ENCODE measurements at regions not wholly inside any gene's neighbourhood (a gene's known extent, or its start where the extent isn't known, plus 50 kb on each side); places are given as distances from the start of the nearest gene placed in this dataset.

DNA sequence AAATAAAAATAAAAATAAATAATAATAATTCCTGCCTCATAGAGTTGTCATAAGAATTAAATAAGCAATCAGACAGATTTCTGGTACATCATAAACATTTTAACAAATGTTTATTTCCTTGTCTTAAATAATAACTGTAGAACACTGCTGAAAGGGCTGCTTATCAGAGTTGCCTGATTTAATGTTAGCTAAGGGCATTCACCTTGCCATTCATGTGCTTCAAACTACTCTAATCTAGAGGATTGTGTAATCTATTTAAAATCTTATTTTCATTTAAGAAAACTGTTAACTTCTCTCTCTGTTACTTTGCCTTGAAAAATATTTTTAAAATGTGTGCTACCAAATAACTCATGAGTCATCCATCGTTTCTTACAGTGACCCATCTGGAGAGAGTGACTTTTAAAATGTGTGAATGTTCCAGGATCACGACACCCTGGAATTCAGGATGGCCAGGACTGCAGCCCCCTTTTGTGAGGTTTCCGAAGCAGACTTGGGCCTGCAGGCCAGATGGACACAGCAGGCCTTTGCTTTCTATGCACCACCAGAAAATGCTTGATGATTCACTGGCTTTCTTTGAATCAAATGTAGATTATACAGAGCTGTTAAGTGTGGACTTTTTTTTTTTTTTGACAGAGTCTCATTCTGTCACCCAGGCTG lies 109.1 kb upstream of the TNS3 start:
- DNase-seq, result no peak

GRCh38 chr7:47689558-47689957 lies 107.6 kb upstream of the TNS3 start:
- no peak for DNase-seq

DNA sequence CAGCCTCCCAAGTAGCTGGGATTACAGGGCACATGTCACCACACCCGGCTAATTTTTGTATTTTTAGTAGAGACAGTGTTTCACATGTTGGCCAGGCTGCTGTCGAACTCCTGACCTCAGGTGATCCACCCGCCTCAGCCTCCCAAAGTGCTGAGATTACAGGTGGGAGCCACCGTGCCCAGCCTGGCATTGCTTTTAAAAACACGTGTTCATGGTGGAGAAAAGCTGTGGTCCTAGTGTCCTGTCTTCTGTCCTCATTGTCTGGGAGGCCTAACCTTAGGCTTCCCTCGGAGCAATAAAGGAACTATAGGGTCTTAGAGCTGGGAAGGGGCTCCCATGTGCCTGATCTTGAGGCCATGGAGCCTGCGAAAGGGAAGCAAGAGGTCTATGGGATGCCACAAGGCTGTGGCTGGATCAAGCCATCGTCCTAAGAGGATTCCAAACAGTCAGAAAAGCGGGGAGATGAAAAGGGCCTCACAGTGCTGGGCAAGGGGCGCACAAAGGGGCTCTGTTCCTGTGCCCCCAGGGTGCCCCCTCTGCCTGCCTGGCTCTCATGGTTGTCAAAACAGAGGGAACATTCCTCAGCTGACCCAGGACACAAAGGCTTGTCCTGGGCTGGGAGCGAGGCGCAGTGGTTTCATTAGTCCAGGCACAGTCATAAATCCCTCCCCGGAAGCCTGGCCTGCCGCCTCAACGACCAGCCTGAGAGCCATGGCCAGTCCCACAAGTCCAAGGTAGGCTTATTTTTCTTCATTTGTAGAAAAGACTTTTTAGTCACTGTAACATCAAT lies 106.6 kb upstream of the TNS3 start:
- DNase-seq, result no peak

DNA sequence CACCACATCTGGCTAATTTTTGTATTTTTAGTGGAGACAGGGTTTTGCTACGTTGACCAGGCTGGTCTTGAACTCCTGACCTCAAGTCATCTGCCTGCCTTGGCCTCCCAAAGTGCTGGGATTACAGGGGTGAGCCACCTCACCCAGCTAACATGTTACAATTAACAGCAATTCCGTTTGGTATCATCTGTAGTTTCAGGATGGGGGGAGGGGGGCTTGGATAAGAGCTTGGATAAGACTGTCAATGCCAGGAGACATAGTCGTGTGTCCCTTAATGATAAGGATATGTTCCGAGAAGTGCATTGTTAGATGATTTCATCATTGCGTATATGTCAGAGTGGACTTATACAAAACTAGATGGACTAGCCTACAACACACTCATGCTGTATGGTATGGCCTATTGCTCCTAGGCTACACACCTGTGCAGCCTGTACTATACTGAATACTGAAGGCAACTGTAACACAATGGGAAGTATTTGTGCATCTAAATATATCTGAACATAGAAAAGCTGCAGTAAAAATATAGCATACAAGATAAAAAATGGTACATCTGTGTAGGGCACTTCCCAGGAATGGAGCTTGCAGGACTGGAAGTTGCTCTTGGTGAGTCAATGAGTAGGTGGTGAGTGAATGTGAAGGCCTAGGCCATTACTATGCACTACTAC lies 103.9 kb upstream of the TNS3 start:
- DNase-seq, result no peak

DNA sequence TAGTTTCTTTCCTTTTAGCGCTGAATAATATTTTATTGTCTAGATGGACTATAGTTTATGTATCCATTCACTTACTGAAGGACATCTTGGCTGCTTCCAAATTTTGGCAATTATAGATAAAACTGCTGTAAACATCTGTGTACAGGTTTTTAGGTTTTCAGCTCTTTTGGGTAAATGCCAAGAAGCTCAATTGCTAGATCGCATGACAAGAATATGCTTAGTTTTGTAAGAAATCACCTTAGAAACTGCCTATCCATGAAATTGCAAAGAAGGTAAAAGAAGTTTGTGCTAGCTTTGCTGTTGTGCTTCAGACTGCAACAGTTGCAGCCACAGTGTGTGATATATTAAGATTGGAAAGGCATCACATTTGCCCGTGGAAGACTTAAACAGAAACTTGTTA lies 103.2 kb upstream of the TNS3 start:
- DNase-seq, result no peak

GRCh38 chr7:47684728-47685127 lies 102.8 kb upstream of the TNS3 start:
- no peak for DNase-seq

- no peak for DNase-seq
Measured at GRCh38 chr7:47683485-47683898, 101.6 kb upstream of the TNS3 start.

- DNase-seq, result no peak
Measured at GRCh38 chr7:47682874-47683273, 101.0 kb upstream of the TNS3 start.

GRCh38 chr7:47681249-47681810 lies 99.4 kb upstream of the TNS3 start:
- no peak for DNase-seq

- DNase-seq, result no peak
Measured at GRCh38 chr7:47678641-47679380, 96.9 kb upstream of the TNS3 start.

DNA sequence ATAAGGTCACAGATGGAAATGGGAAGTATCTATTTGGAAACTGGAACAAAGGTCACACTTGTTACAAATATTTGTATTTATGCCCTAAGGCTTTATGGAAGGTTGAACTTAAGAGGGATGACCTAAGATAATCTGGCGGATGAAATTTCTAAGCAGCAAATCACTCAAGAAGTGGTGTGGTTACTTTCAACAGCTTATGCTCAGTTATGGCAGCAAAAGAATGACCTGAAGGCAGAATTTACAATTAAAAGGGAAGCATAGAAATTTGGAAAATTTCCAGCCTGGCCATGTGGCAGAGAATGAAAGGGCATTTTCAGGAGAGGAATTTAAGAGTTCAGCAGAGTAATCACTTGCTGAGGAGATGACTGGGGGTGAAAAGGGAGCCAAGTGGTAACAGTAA lies 95.8 kb upstream of the TNS3 start:
- no peak for DNase-seq

GRCh38 chr7:47677093-47677492 lies 95.2 kb upstream of the TNS3 start:
- no peak for DNase-seq

DNA sequence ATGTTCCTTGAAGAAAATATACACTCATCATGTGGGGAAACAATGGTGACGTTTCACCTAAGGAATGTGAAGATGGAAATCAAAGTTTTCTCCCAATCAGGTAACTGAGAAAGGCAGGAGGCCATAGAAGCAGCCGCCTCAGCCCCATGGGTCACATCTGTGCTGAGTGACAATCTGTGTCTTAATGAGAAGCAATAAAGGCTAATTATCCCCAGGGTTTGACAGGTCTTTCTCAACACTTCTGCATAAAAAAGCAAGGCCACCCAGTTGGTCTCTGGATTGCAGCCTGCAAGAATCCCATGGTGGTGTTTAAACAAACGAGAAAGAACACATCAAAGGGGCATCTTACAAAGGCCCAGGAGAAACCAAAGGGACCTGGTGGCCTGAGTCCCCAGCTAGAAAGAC lies 91.1 kb upstream of the TNS3 start:
- no peak for DNase-seq

- no peak for DNase-seq
Measured at GRCh38 chr7:47672271-47672791, 90.4 kb upstream of the TNS3 start.

GRCh38 chr7:47671358-47671757 lies 89.4 kb upstream of the TNS3 start:
- no peak for DNase-seq

DNA sequence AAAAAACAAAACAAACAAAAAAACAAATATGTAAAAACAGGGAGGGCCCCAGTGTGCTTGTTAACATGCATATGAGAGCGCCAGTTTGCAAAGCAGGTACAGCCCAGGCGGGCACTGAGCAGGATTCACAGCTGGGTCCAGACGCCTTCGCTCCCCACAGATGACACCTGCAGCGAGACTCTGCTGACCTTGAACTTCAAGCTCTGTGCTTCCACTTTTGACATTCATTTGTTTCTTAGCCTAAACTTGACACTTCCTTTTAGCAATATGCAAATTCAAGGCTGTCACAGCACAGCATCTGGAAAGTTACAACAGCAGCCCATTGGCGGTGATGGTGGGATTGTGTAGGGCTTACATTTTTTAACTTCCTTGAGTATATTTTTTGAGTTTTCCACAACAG lies 88.8 kb upstream of the TNS3 start:
- DNase-seq, result no peak

DNA sequence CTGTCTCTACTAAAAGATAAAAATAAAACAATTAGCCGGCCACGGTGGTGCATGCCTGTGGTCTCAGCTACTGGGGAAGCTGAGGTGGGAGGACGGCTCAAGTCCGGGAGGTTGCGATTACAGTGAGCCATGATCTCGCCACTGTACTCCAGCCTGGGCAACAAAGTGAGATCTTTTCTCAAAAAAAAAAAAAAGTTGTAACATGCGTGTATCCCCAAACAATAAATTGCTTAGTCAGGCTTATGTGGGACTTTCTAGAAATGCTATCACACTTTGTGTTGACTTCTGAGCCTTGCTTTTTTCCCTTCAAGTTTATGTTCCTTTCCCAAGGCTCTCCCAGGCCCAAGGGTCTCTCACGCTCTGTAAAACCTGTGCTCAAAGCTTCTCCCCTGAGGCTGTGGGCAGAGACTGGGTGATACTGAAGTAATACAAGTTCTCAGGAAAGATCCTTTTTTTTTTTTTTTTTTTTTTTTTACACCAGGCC lies 88.0 kb upstream of the TNS3 start:
- DNase-seq, result no peak

DNA sequence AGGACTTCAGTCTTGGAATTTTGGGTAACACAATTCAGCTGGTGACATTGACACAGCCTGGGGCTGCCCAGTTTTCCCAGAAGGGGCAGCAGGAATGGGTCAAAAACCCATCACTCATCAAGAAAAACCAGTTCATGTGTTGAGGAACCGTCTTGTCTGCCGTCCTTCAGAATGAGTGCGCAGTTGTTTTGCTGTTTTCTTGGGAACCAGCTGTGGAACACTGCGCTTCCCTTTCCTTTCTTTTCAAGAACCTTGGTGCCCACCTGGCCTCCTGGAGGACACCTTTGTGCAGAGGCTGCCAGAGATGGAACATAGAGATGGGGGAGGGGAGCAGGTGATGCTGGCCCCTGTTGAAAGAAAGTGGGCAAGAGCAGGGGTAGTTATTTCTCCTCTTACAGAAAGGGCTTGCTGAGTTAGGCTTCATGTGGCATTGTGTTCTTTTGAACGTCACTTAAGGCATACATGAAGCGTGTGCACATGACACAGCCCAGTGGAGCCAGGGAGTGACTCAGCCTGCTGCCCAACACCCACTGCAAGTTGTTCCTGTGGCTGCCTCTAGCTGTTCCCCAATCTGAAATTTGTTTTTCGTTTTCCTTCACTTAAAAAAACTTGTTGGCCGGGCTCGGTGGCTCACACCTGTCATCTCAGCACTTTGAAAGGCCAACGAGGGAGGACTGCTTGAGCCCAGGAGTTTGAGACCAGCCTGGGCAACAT lies 87.4 kb upstream of the TNS3 start:
- no peak for DNase-seq

DNA sequence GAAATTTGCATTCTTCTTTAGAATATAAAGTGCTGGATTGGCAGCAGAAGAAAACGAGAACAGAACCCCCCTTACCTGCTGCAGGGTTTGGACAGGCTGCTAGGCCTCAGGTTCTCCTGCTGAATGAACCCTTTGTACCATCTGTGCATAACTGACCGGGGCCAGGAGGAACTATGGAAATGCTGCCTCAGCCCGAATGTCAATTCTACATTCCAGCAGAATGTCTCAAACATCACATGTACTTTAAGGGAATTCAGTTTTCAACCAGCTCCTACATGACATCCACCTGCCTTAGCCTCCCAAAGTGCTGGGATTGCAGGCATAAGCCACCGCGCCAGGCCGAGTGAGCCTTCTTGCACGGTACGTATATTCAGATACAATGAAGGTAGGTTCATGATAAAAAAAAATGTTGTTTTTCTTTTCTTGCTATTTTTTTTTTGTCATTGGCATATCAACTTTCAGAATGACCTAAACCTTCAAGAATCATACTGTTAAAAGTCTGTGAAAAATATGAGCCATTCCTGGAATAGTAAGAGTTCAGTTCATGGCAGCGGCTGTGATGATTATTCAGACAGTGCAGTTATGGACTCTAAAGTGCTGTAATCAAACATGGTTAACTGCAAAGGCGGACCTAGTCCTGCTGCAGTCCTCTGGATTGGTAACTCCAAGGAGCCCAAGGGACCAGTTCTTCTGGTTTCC lies 84.4 kb upstream of the TNS3 start:
- DNase-seq, result no peak

DNA sequence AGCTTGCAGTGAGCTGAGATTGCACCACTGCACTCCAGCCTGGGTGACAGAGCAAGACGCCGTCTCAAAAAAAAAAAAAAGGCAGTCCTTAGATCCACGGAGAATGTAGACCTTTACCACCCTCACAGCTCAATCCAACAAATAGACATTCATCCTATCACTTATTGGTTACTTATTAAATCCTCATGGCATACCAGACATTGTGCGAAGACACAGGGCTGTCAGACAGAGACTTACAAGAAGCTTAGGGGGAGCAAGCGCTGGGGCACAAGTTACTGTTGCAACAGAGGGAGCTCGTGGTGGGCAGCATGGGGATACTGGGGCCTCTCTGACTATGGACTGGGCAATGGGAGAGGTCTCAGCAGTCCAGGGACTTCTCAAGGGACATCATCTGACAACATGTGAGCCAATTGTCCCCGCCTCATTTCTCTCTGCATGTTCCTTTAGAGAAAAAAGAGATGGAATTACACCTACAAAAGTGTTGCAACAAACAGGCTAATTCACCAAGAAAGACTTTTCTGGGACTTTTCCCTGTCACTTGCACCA lies 82.8 kb upstream of the TNS3 start:
- DNase-seq, result no peak

- DNase-seq, result no peak
Measured at GRCh38 chr7:47663851-47664250, 81.9 kb upstream of the TNS3 start.

Data from activated CD8-positive, alpha-beta memory T cell treated with anti-CD3 and anti-CD28 coated beads for 24 hours (primary cell).